Calu3 (cell line): ENCODE measurements at regions not wholly inside any gene's neighbourhood (a gene's known extent, or its start where the extent isn't known, plus 50 kb on each side); places are given as distances from the start of the nearest gene placed in this dataset.

Experiments used
- BruUV-seq: library from RNA; stranded (reverse); fragments of 400-500 nt; replicated peaks from 2 replicates; lab custom pipeline; 2021; lab: Mats Ljungman, UMichigan
- CTCF ChIA-PET: fragments of 300-600 bp; sonication (Branson Sonifier 250); formaldehyde crosslinking; loops from one replicate; lab custom pipeline; 2022; ENCODE audit warnings: antibody characterized with exemption; lab: Charles Lee
- DNase-seq: peaks from one replicate; pipeline ENCODE4 v3.0.0; 2022
- H3K27ac Mint-ChIP-seq: one replicate; pipeline ENCODE4 v1.8.0; 2022; ENCODE audit warnings: mixed read lengths; ENCODE audit not compliant: unreplicated experiment
- H3K27me3 Mint-ChIP-seq: one replicate; pipeline ENCODE4 v1.8.0; 2022; ENCODE audit warnings: mixed read lengths; ENCODE audit not compliant: unreplicated experiment
- H3K36me3 Mint-ChIP-seq: one replicate; pipeline ENCODE4 v1.8.0; 2022; ENCODE audit warnings: mild to moderate bottlenecking, moderate library complexity, mixed read lengths; ENCODE audit not compliant: insufficient read depth, unreplicated experiment
- H3K4me1 Mint-ChIP-seq: one replicate; pipeline ENCODE4 v1.8.0; 2022; ENCODE audit warnings: mild to moderate bottlenecking, low read depth, mixed read lengths; ENCODE audit not compliant: unreplicated experiment
- H3K4me3 Mint-ChIP-seq: one replicate; pipeline ENCODE4 v1.8.0; 2022; ENCODE audit warnings: mild to moderate bottlenecking, low read depth, moderate library complexity, mixed read lengths; ENCODE audit not compliant: unreplicated experiment
- H3K9me3 Mint-ChIP-seq: one replicate; pipeline ENCODE4 v1.8.0; 2022; ENCODE audit warnings: low read depth, mixed read lengths; ENCODE audit not compliant: unreplicated experiment
- intact Hi-C: fragments of 100-400 bp; cut with micrococcal nuclease; formaldehyde crosslinking; loops from one replicate; pipeline ENCODE4 v1.10.0; 2022; ENCODE audit not compliant: unreplicated experiment
- TF ChIP-seq, protein P1 (sequence below): fragments of 200-600 bp; IDR thresholded peaks from one replicate; pipeline ENCODE4 v1.8.0; 2022; ENCODE audit warnings: antibody characterized with exemption; ENCODE audit not compliant: unreplicated experiment

DNA sequence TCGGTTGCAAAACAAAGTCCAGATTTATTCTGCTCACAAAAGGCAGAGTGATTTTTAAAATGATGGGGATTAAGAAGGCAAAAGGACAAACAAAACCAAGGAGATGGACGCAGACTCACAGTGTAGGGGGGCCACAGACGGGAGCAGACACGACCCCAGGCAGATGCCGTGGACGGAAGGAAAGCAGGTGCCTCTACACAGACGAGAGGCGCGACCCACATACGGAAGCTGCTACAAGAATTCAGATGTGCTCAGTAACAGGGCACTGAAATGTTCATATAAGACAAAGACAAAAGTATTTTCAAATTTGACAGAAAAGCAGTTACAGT is 148.9 kb downstream of the BRD1 start:
- Mint-ChIP-seq H3K4me3 (no peak overlapping the region), H3K36me3 (no peaks in the 10 kb centered on the region), H3K4me1 (no peaks in the 10 kb centered on the region), H3K27me3 (peaks cover 86% of the 10 kb centered on the region), H3K9me3 (no peaks in the 10 kb centered on the region), H3K27ac (no peak overlapping the region)
- CTCF ChIA-PET = no interaction called here
- BruUV-seq = no TSS peak
- intact Hi-C loops = no loop called here
- TF ChIP-seq, protein P1, sequence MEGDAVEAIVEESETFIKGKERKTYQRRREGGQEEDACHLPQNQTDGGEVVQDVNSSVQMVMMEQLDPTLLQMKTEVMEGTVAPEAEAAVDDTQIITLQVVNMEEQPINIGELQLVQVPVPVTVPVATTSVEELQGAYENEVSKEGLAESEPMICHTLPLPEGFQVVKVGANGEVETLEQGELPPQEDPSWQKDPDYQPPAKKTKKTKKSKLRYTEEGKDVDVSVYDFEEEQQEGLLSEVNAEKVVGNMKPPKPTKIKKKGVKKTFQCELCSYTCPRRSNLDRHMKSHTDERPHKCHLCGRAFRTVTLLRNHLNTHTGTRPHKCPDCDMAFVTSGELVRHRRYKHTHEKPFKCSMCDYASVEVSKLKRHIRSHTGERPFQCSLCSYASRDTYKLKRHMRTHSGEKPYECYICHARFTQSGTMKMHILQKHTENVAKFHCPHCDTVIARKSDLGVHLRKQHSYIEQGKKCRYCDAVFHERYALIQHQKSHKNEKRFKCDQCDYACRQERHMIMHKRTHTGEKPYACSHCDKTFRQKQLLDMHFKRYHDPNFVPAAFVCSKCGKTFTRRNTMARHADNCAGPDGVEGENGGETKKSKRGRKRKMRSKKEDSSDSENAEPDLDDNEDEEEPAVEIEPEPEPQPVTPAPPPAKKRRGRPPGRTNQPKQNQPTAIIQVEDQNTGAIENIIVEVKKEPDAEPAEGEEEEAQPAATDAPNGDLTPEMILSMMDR = no peak
- DNase-seq = no peak

DNA sequence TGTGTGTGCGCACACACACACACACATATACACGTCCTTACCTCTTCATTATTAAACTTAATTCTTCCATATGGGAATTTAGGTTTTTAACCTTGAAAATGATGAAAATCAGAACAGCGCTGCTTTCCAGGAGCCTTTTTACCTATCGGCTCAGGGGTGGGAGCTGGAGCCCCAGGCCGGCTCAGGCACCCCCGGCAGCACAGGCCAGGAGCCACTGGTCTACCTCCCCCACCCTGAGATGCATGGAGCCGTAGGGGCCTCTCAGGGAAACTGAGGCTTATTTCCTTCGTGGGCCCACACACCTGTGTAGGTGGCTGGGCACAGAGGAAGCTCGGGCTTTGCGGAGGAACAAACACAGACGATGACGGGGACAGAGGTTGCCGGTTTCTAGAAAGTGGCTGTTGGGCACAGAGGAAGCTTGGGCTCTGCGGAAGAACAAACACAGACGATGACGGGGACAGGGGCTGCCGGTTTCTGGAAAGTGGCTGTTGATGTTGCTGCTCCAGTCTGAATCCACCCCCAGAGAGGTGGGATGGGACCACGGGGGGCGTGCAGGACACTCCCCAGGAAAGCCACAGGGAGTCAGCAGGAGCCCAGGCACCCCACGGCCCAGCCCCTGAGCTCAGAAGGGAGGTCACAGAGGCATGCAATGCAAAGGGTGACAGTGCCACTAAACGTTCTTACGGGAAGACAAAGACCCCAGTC is 149.4 kb downstream of the BRD1 start:
- Mint-ChIP-seq H3K4me1 (no peaks in the 10 kb centered on the region), H3K27ac (no peak overlapping the region), H3K9me3 (no peaks in the 10 kb centered on the region), H3K4me3 (no peak overlapping the region), H3K27me3 (peaks cover 86% of the 10 kb centered on the region), H3K36me3 (no peaks in the 10 kb centered on the region)
- BruUV-seq = no TSS peak
- DNase-seq = no peak
- TF ChIP-seq, protein P1 = no peak
- CTCF ChIA-PET = no interaction called here
- intact Hi-C loops = no loop called here

DNA sequence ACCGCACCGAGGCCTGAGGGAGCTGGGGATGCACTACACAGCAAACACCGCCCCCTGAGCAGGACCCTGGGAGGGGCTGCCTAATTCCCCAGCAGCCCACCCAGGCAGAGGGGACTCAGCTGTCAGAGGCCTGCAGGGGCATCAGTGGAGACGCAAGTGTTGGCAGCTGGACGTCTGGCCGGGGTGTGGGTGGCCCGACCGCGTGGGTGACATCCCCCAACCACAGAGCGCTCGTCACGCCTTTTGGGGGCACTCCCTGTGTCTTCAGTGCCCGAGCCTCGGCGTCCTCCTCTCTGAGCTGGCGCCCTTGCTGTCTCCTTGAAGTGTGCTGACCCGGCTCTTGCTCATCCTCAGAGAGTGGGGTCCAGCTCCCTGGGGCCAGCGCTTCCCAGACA is 150.2 kb downstream of the BRD1 start:
- no TSS peak for BruUV-seq
- Mint-ChIP-seq H3K4me3 (no peak overlapping the region), H3K4me1 (no peaks in the 10 kb centered on the region), H3K36me3 (no peaks in the 10 kb centered on the region), H3K9me3 (no peaks in the 10 kb centered on the region), H3K27me3 (peaks cover 86% of the 10 kb centered on the region), H3K27ac (no peak overlapping the region)
- no peak for DNase-seq
- intact Hi-C loops = no loop called here
- CTCF ChIA-PET = no interaction called here
- TF ChIP-seq, protein P1 = no peak

DNA sequence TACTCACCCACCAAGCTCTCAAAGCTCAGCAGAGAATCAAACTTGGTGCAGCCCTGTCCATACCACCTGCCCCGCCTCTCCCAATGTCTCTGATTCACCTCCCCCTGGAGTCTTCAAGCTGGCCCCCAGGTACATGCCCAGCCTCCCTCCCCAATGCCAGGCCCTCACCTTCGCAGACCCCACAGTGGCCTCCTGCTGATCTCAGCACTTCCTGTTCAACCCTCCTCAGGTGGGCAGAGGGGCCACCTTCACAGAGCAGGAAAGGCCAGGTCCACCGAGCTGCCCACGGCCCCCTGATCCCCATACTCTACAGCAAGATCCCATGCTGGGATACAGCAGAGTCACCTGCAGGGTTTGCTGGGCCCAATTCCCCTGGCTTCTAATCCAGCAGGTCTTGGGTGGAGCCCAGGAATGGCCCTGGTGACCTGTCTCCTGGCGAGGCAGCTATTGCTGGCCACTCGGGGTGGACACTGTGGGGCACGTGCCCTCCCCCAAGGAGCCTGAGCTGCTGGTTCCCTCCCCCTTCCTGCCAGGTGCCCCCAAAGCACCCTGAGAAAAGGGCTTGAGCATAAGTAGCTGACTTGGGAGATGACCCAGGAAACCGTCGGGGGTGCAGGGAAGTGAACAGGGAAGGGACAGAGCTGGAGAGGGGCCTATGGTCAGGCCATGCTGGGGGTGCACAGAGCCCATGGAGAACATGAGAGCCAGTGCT is 150.7 kb downstream of the BRD1 start:
- H3K9me3 Mint-ChIP-seq = no peaks in the 10 kb centered on the region
- no peaks in the 10 kb centered on the region for H3K36me3 Mint-ChIP-seq
- BruUV-seq = no TSS peak
- no peak overlapping the region for H3K4me3 Mint-ChIP-seq
- CTCF ChIA-PET = no interaction called here
- no peak for DNase-seq
- H3K27ac Mint-ChIP-seq = no peak overlapping the region
- no peaks in the 10 kb centered on the region for H3K4me1 Mint-ChIP-seq
- peaks cover 83% of the 10 kb centered on the region for H3K27me3 Mint-ChIP-seq
- intact Hi-C loops = no loop called here
- TF ChIP-seq, protein P1 = no peak
